ENCODE measurements at regions not wholly inside any gene's neighbourhood (a gene's known extent, or its start where the extent isn't known, plus 50 kb on each side); places are given as distances from the start of the nearest gene placed in this dataset.
"Not testable (repeated sequence)": the region's sequence is repeated elsewhere in the genome, so short reads cannot be mapped to it uniquely, and the experiment has no call there.

DNA sequence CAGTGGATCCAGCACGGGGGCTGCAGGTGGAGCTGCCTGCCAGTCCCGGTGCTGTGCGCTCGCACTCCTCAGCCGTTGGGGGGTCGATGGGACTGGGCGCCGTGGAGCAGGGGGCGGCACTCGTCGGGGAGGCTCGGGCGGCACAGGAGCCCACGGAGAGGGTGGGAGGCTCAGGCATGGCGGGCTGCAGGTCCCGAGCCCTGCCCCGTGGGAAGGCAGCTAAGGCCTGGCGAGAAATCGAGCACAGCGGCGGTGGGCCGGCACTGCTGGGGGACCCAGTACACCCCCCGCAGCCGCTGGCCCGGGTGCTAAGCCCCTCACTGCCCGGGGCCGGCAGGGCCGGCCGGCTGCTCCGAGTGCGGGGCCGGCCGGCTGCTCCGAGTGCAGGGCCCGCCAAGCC, 52.3 kb upstream of the MARK1 start:
- not testable (repeated sequence) for H3K36me3 ChIP-seq (ENCODE audit: control insufficient read depth, low read depth, low read length); H3K4me1 ChIP-seq (ENCODE audit: control insufficient read depth, low read depth, low read length); H3K9me3 ChIP-seq (ENCODE audit: control insufficient read depth, low read depth, low read length); H3K9ac ChIP-seq (ENCODE audit: low read length); H3K4me3 ChIP-seq (ENCODE audit: low read length); H3K27me3 ChIP-seq (ENCODE audit: control insufficient read depth, insufficient read depth, low read length); H3K27ac ChIP-seq (ENCODE audit: low read length)

DNA sequence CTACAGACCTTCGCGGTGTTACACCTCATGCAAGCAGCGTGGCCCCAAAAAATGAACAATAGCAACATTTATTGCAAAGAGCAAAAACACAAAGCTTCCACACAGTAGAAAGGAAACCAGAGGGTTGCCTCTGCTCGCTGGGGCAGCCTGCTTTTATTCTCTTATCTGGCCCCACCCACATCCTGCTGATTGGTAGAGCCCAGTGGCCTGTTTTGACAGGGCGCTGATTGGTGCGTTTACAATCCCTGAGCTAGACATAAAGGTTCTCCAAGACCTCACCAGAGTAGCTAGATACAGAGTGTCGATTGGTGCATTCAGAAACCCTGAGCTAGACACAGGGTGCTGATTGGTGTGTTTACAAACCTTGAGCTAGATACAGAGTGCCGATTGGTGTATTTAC, 52.8 kb upstream of the MARK1 start:
- H3K9ac ChIP-seq (ENCODE audit: low read length); H3K9me3 ChIP-seq (ENCODE audit: control insufficient read depth, low read depth, low read length); H3K4me1 ChIP-seq (ENCODE audit: control insufficient read depth, low read depth, low read length); H3K36me3 ChIP-seq (ENCODE audit: control insufficient read depth, low read depth, low read length); H3K27ac ChIP-seq (ENCODE audit: low read length); H3K4me3 ChIP-seq (ENCODE audit: low read length); H3K27me3 ChIP-seq (ENCODE audit: control insufficient read depth, insufficient read depth, low read length): not testable (repeated sequence)

DNA sequence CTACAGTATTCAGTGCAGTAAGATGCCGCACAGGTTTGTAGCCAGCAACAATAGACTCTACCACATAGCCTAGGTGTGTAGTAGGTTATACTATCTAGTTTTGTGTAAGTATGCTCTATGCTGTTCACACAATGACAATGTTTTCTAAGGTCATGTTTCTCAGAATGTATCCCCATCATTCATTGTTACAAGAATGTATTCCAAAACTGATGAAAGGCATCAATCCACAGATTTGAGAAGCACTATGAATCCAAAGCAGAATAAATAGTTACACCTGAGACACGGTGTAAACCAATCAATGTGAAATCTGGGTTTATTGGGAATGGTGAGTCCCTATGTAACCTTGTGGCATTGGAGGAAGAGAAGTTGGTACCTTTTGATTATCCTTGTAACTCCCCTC, 54.5 kb upstream of the MARK1 start:
- Histone ChIP-seq H3K27me3 (ENCODE audit: control insufficient read depth, insufficient read depth, low read length) (no peaks in the 10 kb centered on the region), H3K9me3 (ENCODE audit: control insufficient read depth, low read depth, low read length) (no peaks in the 10 kb centered on the region), H3K9ac (ENCODE audit: low read length) (no peak overlapping the region), H3K36me3 (ENCODE audit: control insufficient read depth, low read depth, low read length) (no peaks in the 10 kb centered on the region), H3K4me1 (ENCODE audit: control insufficient read depth, low read depth, low read length) (no peaks in the 10 kb centered on the region), H3K27ac (ENCODE audit: low read length) (no peak overlapping the region), H3K4me3 (ENCODE audit: low read length) (no peak overlapping the region)

DNA sequence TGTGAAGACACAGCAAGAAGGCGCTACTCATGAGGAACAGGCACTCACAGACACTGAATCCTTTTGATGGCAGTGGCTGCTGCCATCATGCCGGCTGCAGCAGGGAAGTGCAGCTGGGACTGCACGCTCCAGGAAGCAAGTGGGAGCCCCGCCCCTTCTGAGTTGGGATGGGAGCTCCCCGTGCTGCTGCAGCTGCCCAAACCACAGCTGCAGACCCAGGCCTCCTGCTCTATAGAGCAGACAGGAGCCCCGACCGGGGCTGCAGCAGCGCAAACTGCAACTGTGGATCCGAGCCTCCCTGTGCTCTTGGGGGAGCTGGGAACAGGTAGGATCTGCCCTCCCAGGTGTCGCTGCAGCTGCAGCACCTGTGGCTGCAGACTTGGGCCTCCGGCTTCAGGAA, 65.2 kb upstream of the MARK1 start:
- H3K27ac ChIP-seq (ENCODE audit: low read length), result no peak overlapping the region
- H3K36me3 ChIP-seq (ENCODE audit: control insufficient read depth, low read depth, low read length), result no peaks in the 10 kb centered on the region
- H3K4me1 ChIP-seq (ENCODE audit: control insufficient read depth, low read depth, low read length), result no peaks in the 10 kb centered on the region
- H3K9me3 ChIP-seq (ENCODE audit: control insufficient read depth, low read depth, low read length), result no peaks in the 10 kb centered on the region
- H3K4me3 ChIP-seq (ENCODE audit: low read length), result no peak overlapping the region
- no peaks in the 10 kb centered on the region for H3K27me3 ChIP-seq (ENCODE audit: control insufficient read depth, insufficient read depth, low read length)
- no peak overlapping the region for H3K9ac ChIP-seq (ENCODE audit: low read length)

DNA sequence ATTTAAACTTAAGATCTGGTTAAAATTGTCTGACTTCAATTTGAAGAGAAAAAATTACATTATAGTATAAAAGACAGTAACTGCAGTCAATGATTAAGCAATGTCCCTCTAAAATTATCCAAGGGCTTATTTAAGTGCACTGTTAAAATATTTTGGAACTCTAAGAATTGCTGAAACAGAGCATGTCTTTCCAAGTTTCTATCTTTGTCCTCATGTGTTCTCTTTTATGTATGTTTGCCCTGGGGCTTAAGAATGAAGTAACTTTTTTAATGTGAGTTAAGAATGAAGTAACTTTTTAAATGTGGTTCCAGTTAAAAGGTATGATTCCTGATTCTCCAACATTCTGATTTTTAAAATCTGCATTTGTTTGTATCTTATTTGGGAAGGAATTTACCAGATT, 69.0 kb upstream of the MARK1 start:
- Histone ChIP-seq H3K27ac (ENCODE audit: low read length) (no peak overlapping the region), H3K4me3 (ENCODE audit: low read length) (no peak overlapping the region), H3K27me3 (ENCODE audit: control insufficient read depth, insufficient read depth, low read length) (no peaks in the 10 kb centered on the region), H3K9me3 (ENCODE audit: control insufficient read depth, low read depth, low read length) (no peaks in the 10 kb centered on the region), H3K36me3 (ENCODE audit: control insufficient read depth, low read depth, low read length) (no peaks in the 10 kb centered on the region), H3K4me1 (ENCODE audit: control insufficient read depth, low read depth, low read length) (no peaks in the 10 kb centered on the region), H3K9ac (ENCODE audit: low read length) (no peak overlapping the region)

DNA sequence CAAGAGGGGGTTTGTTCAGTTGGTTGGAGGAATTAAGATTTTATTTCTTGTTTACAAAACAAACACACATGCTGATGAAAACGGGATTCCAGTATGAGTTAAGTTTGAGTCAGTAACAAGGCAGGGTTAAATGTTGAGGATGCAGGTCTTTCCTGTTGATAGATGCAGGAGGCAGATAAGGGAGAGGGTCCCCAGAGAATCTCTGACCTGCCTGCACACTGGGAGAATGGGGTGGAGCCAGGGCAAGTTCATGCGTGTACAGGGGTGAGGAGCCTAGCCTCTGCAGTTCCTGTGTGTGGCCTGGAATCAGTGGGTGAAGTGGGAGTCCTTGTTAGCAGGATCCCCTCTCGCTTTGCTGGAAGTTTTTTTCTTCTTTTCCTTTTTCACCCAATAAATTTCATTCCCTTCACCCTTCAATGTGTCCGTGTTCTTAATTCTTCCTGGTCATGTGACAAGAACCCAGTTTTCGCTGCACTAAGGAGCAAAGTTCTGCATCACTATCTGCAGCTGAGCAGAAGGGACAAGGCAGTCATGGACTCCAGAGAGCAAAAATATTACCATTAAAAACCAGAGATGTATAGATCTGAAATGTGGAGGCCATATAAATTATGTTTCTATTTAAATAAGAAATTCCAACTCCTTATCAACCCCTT, 69.9 kb upstream of the MARK1 start:
- H3K27ac ChIP-seq (ENCODE audit: low read length), result no peak overlapping the region
- H3K9me3 ChIP-seq (ENCODE audit: control insufficient read depth, low read depth, low read length), result no peaks in the 10 kb centered on the region
- H3K36me3 ChIP-seq (ENCODE audit: control insufficient read depth, low read depth, low read length), result no peaks in the 10 kb centered on the region
- H3K27me3 ChIP-seq (ENCODE audit: control insufficient read depth, insufficient read depth, low read length), result no peaks in the 10 kb centered on the region
- H3K4me1 ChIP-seq (ENCODE audit: control insufficient read depth, low read depth, low read length), result no peaks in the 10 kb centered on the region
- no peak overlapping the region for H3K4me3 ChIP-seq (ENCODE audit: low read length)
- no peak overlapping the region for H3K9ac ChIP-seq (ENCODE audit: low read length)

DNA sequence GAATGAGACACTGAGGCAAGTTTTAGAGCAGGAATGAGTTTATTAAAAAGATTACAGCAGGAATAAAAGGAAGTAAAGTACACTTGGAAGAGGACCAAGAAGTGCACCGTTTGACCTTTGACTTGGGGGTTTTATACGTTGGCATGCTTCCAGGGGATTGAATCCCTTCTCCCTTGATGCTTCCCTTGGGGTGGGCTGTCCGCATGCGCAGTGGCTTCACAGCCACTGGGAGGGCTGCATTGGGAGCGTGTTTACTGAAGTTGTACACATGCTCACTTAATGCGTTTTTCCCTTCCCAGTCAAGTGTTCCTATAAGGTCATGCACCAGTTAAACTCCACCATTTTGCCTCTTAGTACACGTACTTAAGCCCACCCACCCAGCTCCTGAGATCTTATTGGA, 72.4 kb upstream of the MARK1 start:
- Histone ChIP-seq H3K27me3 (ENCODE audit: control insufficient read depth, insufficient read depth, low read length) (no peaks in the 10 kb centered on the region), H3K4me1 (ENCODE audit: control insufficient read depth, low read depth, low read length) (no peaks in the 10 kb centered on the region)

DNA sequence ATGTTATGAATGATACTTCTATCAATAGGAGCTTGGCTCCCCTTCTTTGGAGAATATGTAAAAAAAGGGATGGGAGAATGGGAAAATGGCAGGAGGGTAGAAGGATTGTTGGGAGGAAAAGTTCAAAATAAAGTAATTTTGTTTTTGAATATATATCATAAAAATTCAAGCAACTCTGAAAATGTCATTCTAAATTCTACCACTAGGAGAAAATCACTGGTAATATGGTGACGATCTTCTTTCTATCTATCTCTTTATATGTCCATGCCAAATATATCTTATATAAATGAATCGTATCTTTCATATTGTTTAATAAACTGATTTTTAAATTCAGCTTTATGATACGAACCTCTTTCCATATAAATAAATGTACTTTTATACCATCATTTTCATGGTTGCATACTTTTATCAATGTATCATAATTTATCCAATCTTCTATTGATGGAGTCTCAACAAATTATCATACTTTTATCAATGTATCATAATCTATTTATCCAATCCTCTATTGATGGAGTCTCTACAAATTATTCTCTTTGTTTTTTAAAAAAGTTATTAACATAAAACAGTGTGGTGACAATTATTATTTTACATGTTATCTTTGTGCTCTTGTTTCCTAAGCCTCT, 73.7 kb upstream of the MARK1 start:
- H3K36me3 ChIP-seq (ENCODE audit: control insufficient read depth, low read depth, low read length), result no peaks in the 10 kb centered on the region
- no peaks in the 10 kb centered on the region for H3K4me1 ChIP-seq (ENCODE audit: control insufficient read depth, low read depth, low read length)
- H3K4me3 ChIP-seq (ENCODE audit: low read length), result no peak overlapping the region
- no peak overlapping the region for H3K27ac ChIP-seq (ENCODE audit: low read length)
- H3K9ac ChIP-seq (ENCODE audit: low read length), result no peak overlapping the region
- no peaks in the 10 kb centered on the region for H3K27me3 ChIP-seq (ENCODE audit: control insufficient read depth, insufficient read depth, low read length)
- no peaks in the 10 kb centered on the region for H3K9me3 ChIP-seq (ENCODE audit: control insufficient read depth, low read depth, low read length)

More for the DNA sequence above, 72.4 kb upstream of the MARK1 start:
- Histone ChIP-seq H3K9ac (ENCODE audit: low read length) (no peak overlapping the region), H3K36me3 (ENCODE audit: control insufficient read depth, low read depth, low read length) (no peaks in the 10 kb centered on the region), H3K4me3 (ENCODE audit: low read length) (no peak overlapping the region), H3K27ac (ENCODE audit: low read length) (no peak overlapping the region), H3K9me3 (ENCODE audit: control insufficient read depth, low read depth, low read length) (no peaks in the 10 kb centered on the region)

DNA sequence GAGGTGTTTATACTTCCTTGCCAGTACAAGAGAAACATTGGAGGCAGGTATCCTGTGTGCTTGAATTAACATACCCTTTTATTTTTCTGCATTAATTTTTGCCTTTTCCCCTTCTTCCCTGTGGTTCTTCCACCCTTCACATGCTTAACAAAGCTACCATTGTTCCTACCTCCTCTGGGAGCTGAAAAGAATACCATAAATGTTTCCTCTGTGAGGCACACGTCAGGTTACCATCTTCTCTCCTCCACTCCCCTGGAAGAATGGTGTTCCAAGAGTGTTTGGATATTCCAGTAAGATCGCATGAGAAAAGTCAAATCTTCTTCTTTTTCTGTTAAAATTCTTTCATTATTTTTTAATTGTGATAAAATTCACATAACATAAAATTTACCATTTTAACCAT, 74.6 kb upstream of the MARK1 start:
- H3K4me3 ChIP-seq (ENCODE audit: low read length), result no peak overlapping the region
- H3K27ac ChIP-seq (ENCODE audit: low read length), result no peak overlapping the region
- H3K4me1 ChIP-seq (ENCODE audit: control insufficient read depth, low read depth, low read length), result no peaks in the 10 kb centered on the region
- H3K9me3 ChIP-seq (ENCODE audit: control insufficient read depth, low read depth, low read length), result no peaks in the 10 kb centered on the region
- H3K9ac ChIP-seq (ENCODE audit: low read length), result no peak overlapping the region
- H3K36me3 ChIP-seq (ENCODE audit: control insufficient read depth, low read depth, low read length), result no peaks in the 10 kb centered on the region
- no peaks in the 10 kb centered on the region for H3K27me3 ChIP-seq (ENCODE audit: control insufficient read depth, insufficient read depth, low read length)

DNA sequence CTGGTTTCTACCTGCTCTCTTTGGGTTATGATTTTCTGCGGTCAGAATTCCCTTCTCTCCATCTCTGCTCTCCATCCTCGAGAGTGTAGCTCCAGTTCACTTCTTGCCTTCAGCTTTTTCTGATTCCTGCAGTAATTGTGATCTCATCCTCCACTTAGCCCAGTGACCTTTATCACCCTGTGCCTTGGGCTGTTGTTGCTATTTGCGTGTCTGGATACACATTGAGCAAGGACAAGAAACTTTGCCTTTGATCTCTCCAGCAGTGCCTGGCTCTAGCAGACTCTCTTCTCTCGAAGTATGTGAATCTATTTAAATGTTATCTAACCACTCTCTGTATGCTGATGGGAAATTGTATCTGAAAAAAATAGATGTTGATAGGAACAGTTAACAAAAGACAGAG, 76.4 kb upstream of the MARK1 start:
- Histone ChIP-seq H3K27ac (ENCODE audit: low read length) (no peak overlapping the region), H3K9me3 (ENCODE audit: control insufficient read depth, low read depth, low read length) (no peaks in the 10 kb centered on the region), H3K36me3 (ENCODE audit: control insufficient read depth, low read depth, low read length) (no peaks in the 10 kb centered on the region), H3K4me1 (ENCODE audit: control insufficient read depth, low read depth, low read length) (peaks cover 4% of the 10 kb centered on the region), H3K27me3 (ENCODE audit: control insufficient read depth, insufficient read depth, low read length) (no peaks in the 10 kb centered on the region), H3K9ac (ENCODE audit: low read length) (no peak overlapping the region), H3K4me3 (ENCODE audit: low read length) (no peak overlapping the region)

DNA sequence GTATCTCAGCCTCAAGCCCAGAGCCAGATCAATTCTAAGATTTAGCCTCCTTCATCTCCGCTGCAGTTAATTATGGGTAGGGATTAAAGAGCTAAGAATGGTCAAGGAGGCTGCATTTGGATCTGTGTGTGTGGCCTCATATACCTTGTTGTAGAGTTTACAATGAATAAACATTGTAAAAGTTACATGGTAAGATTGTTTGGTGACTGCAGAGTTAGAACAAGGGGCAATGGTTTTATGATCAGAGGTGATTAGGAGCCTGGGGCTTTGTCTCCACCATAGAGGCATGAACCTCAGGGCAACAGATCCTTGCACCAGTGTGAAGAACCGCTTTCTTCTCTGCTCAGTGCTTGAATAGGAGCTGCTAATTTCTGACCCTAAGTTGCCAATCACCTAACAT, 77.0 kb upstream of the MARK1 start:
- Histone ChIP-seq H3K9me3 (ENCODE audit: control insufficient read depth, low read depth, low read length) (no peaks in the 10 kb centered on the region), H3K4me1 (ENCODE audit: control insufficient read depth, low read depth, low read length) (peaks cover 4% of the 10 kb centered on the region), H3K27me3 (ENCODE audit: control insufficient read depth, insufficient read depth, low read length) (no peaks in the 10 kb centered on the region), H3K27ac (ENCODE audit: low read length) (no peak overlapping the region), H3K9ac (ENCODE audit: low read length) (no peak overlapping the region), H3K36me3 (ENCODE audit: control insufficient read depth, low read depth, low read length) (no peaks in the 10 kb centered on the region), H3K4me3 (ENCODE audit: low read length) (no peak overlapping the region)

DNA sequence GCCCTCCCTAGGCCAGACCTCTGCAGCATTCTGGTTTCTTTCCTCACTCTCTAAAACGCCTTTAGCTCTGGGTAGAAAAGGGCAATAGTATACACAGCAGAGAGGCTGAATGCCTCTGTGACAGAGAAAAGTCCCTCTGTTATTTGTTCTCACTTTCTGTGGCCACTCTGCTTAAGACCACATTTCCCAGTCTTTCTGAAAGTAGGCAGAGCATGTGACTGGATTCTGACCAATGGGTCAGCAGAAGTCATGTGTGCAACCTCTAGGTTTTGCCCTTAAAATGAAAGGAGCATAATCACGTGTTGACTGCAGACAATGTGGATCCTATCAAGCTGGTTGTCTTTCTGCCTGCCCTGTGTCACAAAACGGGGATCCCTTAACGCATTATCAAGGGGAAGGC, 79.7 kb upstream of the MARK1 start:
- Histone ChIP-seq H3K9me3 (ENCODE audit: control insufficient read depth, low read depth, low read length) (no peaks in the 10 kb centered on the region), H3K4me3 (ENCODE audit: low read length) (no peak overlapping the region), H3K36me3 (ENCODE audit: control insufficient read depth, low read depth, low read length) (no peaks in the 10 kb centered on the region), H3K27me3 (ENCODE audit: control insufficient read depth, insufficient read depth, low read length) (no peaks in the 10 kb centered on the region), H3K9ac (ENCODE audit: low read length) (no peak overlapping the region), H3K4me1 (ENCODE audit: control insufficient read depth, low read depth, low read length) (peaks cover 4% of the 10 kb centered on the region), H3K27ac (ENCODE audit: low read length) (no peak overlapping the region)

Measured in iPS-18a (cell line).